Fibroblast of lung (primary cell): ENCODE measurements at regions not wholly inside any gene's neighbourhood (a gene's known extent, or its start where the extent isn't known, plus 50 kb on each side); places are given as distances from the start of the nearest gene placed in this dataset.

ENCODE experiments used
- DNase-seq, 2 donors: peaks; one replicate each; pipeline versions ENCODE4 v3.0.0 to v3.0.0-alpha.2; 2010; ENCODE audit warnings: low read depth in 2 of 2
- H2AFZ ChIP-seq: 2 replicates; pipeline ENCODE4 v1.5.1; 2012; ENCODE audit warnings: low read length, control low read depth, inconsistent platforms
- H3K27ac ChIP-seq: 2 replicates; pipeline ENCODE4 v1.5.1; 2011; ENCODE audit warnings: low read length, control low read depth; ENCODE audit not compliant: insufficient read depth
- H3K27me3 ChIP-seq: 2 replicates; pipeline ENCODE4 v1.5.1; 2011; ENCODE audit warnings: mild to moderate bottlenecking, low read length; ENCODE audit not compliant: control insufficient read depth, insufficient read depth
- H3K36me3 ChIP-seq: 2 replicates; pipeline ENCODE4 v1.5.1; 2011; ENCODE audit warnings: low read length; ENCODE audit not compliant: control insufficient read depth, insufficient read depth
- H3K4me1 ChIP-seq: 2 replicates; pipeline ENCODE4 v1.5.1; 2011; ENCODE audit warnings: low read length; ENCODE audit not compliant: control insufficient read depth, insufficient read depth; ENCODE audit errors: extremely low read depth
- H3K4me2 ChIP-seq: 2 replicates; pipeline ENCODE4 v1.5.1; 2011; ENCODE audit warnings: low read length, control low read depth; ENCODE audit not compliant: insufficient read depth; ENCODE audit errors: extremely low read depth
- H3K4me3 ChIP-seq, 4 experiments: fragments of 200-600 bp in 1 of 4; sonication (generic) in 1 of 4; replicated peaks in 1 of 4; 2 replicates each; pipeline ENCODE4 v1.5.1; 2011 to 2016; ENCODE audit warnings: low read length in 4 of 4, low read depth in 3 of 4, mild to moderate bottlenecking in 3 of 4, control low read depth in 2 of 4, inconsistent platforms in 1 of 4, mixed read lengths in 1 of 4; ENCODE audit not compliant: insufficient read depth in 1 of 4; ENCODE audit errors: control extremely low read depth in 1 of 4
- H3K79me2 ChIP-seq: 2 replicates; pipeline ENCODE4 v1.5.1; 2012; ENCODE audit warnings: mild to moderate bottlenecking, low read length, inconsistent platforms; ENCODE audit not compliant: control insufficient read depth, insufficient read depth
- H3K9ac ChIP-seq: 2 replicates; pipeline ENCODE4 v1.5.1; 2011; ENCODE audit warnings: mild to moderate bottlenecking, low read length, control low read depth; ENCODE audit not compliant: insufficient read depth
- H3K9me3 ChIP-seq: 2 replicates; pipeline ENCODE4 v1.5.1; 2012; ENCODE audit warnings: low read depth, low read length; ENCODE audit not compliant: control insufficient read depth, insufficient read depth
- H4K20me1 ChIP-seq: 2 replicates; pipeline ENCODE4 v1.5.1; 2011; ENCODE audit warnings: low read length; ENCODE audit not compliant: control insufficient read depth, insufficient read depth; ENCODE audit errors: extremely low read depth
- EZH2 ChIP-seq: IDR thresholded peaks from 2 replicates; pipeline ENCODE4 v1.5.1; 2012; ENCODE audit warnings: low read length, control low read depth, mild to moderate bottlenecking; ENCODE audit errors: missing control alignments
- TF ChIP-seq, protein P1 (sequence below), 2 donors: IDR thresholded peaks in 1 of 2; conservative IDR thresholded peaks in 1 of 2; 1 replicate in 1 of 2; 2 replicates in 1 of 2; pipeline ENCODE4 v1.5.1; 2011 to 2012; ENCODE audit warnings: low read length in 2 of 2, control low read depth in 1 of 2, inconsistent platforms in 1 of 2, low read depth in 1 of 2, mild to moderate bottlenecking in 1 of 2

DNA sequence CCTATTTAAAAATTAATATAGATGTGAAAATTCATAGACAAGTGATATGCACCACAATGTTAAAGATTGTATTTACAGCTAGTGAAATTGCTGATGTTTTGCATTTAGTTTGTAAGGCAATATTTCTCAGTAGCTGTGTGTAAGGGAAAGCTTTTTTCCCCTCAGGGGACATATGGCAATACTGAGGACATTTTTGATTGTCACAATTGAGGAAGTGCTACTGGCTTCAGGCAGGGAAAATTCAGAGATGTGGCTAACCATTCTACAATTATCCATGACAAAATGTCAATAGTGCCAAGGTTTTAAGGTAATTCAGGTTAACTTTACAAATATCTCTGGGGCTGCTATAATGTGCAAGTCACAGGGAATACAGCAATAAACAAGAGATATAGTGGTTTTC, 66.1 kb upstream of the IL15 start:
- TF ChIP-seq, protein P1, sequence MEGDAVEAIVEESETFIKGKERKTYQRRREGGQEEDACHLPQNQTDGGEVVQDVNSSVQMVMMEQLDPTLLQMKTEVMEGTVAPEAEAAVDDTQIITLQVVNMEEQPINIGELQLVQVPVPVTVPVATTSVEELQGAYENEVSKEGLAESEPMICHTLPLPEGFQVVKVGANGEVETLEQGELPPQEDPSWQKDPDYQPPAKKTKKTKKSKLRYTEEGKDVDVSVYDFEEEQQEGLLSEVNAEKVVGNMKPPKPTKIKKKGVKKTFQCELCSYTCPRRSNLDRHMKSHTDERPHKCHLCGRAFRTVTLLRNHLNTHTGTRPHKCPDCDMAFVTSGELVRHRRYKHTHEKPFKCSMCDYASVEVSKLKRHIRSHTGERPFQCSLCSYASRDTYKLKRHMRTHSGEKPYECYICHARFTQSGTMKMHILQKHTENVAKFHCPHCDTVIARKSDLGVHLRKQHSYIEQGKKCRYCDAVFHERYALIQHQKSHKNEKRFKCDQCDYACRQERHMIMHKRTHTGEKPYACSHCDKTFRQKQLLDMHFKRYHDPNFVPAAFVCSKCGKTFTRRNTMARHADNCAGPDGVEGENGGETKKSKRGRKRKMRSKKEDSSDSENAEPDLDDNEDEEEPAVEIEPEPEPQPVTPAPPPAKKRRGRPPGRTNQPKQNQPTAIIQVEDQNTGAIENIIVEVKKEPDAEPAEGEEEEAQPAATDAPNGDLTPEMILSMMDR (conservative IDR thresholded peaks at IDR 0.05 in 1 of 2, IDR thresholded peaks at IDR 0.05 in 1 of 2; ENCODE audit: low read depth in 1 of 2, low read length in 2 of 2): no peak
- TF ChIP-seq EZH2: no peak
- H3K4me3 ChIP-seq: no peak overlapping the region
- no peak overlapping the region for H2AFZ ChIP-seq
- no peak overlapping the region for H3K4me2 ChIP-seq
- H3K4me1 ChIP-seq: no peaks in the 10 kb centered on the region
- no peak overlapping the region for H3K9ac ChIP-seq
- H3K27ac ChIP-seq: no peak overlapping the region
- no peaks in the 10 kb centered on the region for H3K36me3 ChIP-seq
- no peaks in the 10 kb centered on the region for H3K79me2 ChIP-seq
- H4K20me1 ChIP-seq: no peaks in the 10 kb centered on the region
- DNase-seq: no peak
- H3K27me3 ChIP-seq: no peaks in the 10 kb centered on the region
- no peaks in the 10 kb centered on the region for H3K9me3 ChIP-seq

DNA sequence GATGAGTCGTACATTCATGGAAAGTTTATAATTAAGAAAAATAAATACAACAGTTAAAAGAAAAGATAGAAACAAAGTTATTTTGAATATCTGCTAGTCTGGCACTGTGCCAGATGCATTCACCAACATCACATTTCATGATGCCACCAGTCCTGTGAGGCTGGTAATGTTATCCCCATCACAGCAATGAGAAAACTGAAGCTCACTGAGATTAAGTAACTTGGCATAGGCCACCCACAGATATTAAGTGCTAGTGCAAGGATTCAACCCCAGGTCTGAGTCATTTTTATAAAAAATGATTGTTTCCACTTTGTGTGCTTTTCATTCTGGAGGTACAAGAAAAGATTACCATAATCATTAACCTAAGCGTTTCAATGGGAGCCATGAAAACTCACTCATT, 65.0 kb upstream of the IL15 start:
- H3K4me1 ChIP-seq: no peaks in the 10 kb centered on the region
- no peak overlapping the region for H2AFZ ChIP-seq
- no peaks in the 10 kb centered on the region for H3K36me3 ChIP-seq
- no peak overlapping the region for H3K4me3 ChIP-seq
- H3K27me3 ChIP-seq: no peaks in the 10 kb centered on the region
- H3K9ac ChIP-seq: no peak overlapping the region
- no peak overlapping the region for H3K4me2 ChIP-seq
- no peaks in the 10 kb centered on the region for H4K20me1 ChIP-seq
- TF ChIP-seq EZH2: no peak
- TF ChIP-seq, protein P1 (conservative IDR thresholded peaks at IDR 0.05 in 1 of 2, IDR thresholded peaks at IDR 0.05 in 1 of 2; ENCODE audit: low read depth in 1 of 2, low read length in 2 of 2): no peak
- H3K9me3 ChIP-seq: no peaks in the 10 kb centered on the region
- peak; percentile 50 to 54 for DNase-seq
- no peak overlapping the region for H3K27ac ChIP-seq
- H3K79me2 ChIP-seq: no peaks in the 10 kb centered on the region

DNA sequence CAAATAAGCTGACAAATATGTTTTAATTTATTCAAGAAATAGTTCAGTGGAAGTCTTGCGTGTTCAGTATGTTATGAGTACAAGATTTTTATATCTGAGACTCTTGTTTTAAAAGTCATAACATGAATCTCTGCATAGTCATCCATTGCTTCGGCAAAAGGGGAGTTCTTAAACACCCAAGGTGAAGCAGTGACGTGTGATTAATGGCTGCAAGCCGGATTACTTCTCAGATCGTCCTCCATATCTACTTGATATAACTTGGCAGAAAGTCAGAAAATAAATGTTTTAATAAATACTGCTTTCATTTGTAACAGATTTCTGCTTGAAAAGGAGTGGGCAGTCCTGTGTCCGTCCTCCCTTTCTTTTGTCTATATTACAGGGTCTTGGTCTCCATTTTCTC, 64.6 kb upstream of the IL15 start:
- H3K27me3 ChIP-seq: no peaks in the 10 kb centered on the region
- no peak overlapping the region for H3K4me3 ChIP-seq
- no peak overlapping the region for H2AFZ ChIP-seq
- no peak overlapping the region for H3K4me2 ChIP-seq
- H3K36me3 ChIP-seq: no peaks in the 10 kb centered on the region
- H4K20me1 ChIP-seq: no peaks in the 10 kb centered on the region
- H3K79me2 ChIP-seq: no peaks in the 10 kb centered on the region
- no peak for TF ChIP-seq EZH2
- TF ChIP-seq, protein P1 (conservative IDR thresholded peaks at IDR 0.05 in 1 of 2, IDR thresholded peaks at IDR 0.05 in 1 of 2; ENCODE audit: low read depth in 1 of 2, low read length in 2 of 2): no peak
- no peak for DNase-seq
- no peaks in the 10 kb centered on the region for H3K9me3 ChIP-seq
- H3K9ac ChIP-seq: no peak overlapping the region
- H3K4me1 ChIP-seq: no peaks in the 10 kb centered on the region
- no peak overlapping the region for H3K27ac ChIP-seq
